Cardiac muscle cell (in vitro differentiated cells and primary cell): ENCODE measurements at regions not wholly inside any gene's neighbourhood (a gene's known extent, or its start where the extent isn't known, plus 50 kb on each side); places are given as distances from the start of the nearest gene placed in this dataset.

Experiments used
- DNase-seq, 2 donors: peaks; one replicate each; pipeline versions ENCODE4 v3.0.0 to v3.0.0-alpha.2; 2010 to 2017; ENCODE audit warnings: low read depth in 1 of 2, low spot score in 1 of 2
- H3K27ac ChIP-seq: fragments of 200-600 bp; sonication (generic); 2 replicates; pipeline ENCODE4 v1.5.1; 2016
- H3K27me3 ChIP-seq: fragments of 200-600 bp; sonication (generic); 2 replicates; pipeline ENCODE4 v1.6.0; 2016; ENCODE audit warnings: control low read depth
- H3K36me3 ChIP-seq: fragments of 200-600 bp; sonication (generic); 2 replicates; pipeline ENCODE4 v1.5.1; 2016; ENCODE audit warnings: control low read depth
- H3K4me1 ChIP-seq: fragments of 200-600 bp; sonication (generic); 2 replicates; pipeline ENCODE4 v1.8.1; 2017; ENCODE audit warnings: low read depth, mild to moderate bottlenecking, mixed run types
- H3K4me3 ChIP-seq: fragments of 200-600 bp; sonication (generic); 2 replicates; pipeline ENCODE4 v1.5.1; 2016; ENCODE audit warnings: mild to moderate bottlenecking
- H3K9me3 ChIP-seq: fragments of 200-600 bp; sonication (generic); 2 replicates; pipeline ENCODE4 v1.5.1; 2017; ENCODE audit warnings: low read depth, mild to moderate bottlenecking, control low read depth
- CTCF ChIP-seq: IDR thresholded peaks from 2 replicates; pipeline ENCODE4 v1.5.1; 2012; ENCODE audit warnings: low read depth, mild to moderate bottlenecking, low read length

DNA sequence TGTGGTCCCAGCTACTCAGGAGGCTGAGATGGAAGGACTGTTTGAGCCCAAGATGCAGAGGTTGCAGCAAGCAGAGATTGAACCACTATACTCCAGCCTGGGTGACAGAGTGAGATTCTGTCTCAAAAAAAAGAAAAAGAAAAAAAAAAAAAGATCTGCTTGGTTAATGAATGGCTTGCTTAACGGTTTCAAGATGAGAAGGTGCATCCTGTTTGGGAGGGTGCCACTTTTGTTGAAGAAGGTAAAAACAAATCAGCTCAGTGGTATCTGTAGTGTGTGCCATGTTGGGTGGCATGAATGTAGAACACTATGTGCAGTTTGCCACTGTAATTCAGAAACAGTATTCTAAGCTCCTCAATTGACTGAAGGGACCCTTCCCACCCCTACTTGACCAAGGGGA is 94.9 kb upstream of the ETV3 start:
- Histone ChIP-seq H3K27me3 (no peaks in the 10 kb centered on the region), H3K4me1 (no peaks in the 10 kb centered on the region), H3K27ac (no peak overlapping the region), H3K36me3 (no peaks in the 10 kb centered on the region), H3K4me3 (no peak overlapping the region), H3K9me3 (no peaks in the 10 kb centered on the region)
- DNase-seq, result no peak
- no peak for TF ChIP-seq CTCF

GRCh38 chr1:157231846-157232525 is 93.8 kb upstream of the ETV3 start:
- no peak overlapping the region for H3K4me3 ChIP-seq
- no peaks in the 10 kb centered on the region for H3K36me3 ChIP-seq
- no peaks in the 10 kb centered on the region for H3K4me1 ChIP-seq
- H3K27me3 ChIP-seq, result no peaks in the 10 kb centered on the region
- no peak for DNase-seq
- H3K27ac ChIP-seq, result no peak overlapping the region
- TF ChIP-seq CTCF, result no peak
- H3K9me3 ChIP-seq, result no peaks in the 10 kb centered on the region

- no peak for DNase-seq
- no peak for TF ChIP-seq CTCF
- no peaks in the 10 kb centered on the region for H3K36me3 ChIP-seq
- no peaks in the 10 kb centered on the region for H3K27me3 ChIP-seq
- H3K9me3 ChIP-seq, result no peaks in the 10 kb centered on the region
- no peaks in the 10 kb centered on the region for H3K4me1 ChIP-seq
- H3K4me3 ChIP-seq, result no peak overlapping the region
- H3K27ac ChIP-seq, result no peak overlapping the region
These were observed 92.3 kb upstream of the ETV3 start for GRCh38 chr1:157230500-157230899.

GRCh38 chr1:157227700-157228099 is 89.5 kb upstream of the ETV3 start:
- TF ChIP-seq CTCF, result no peak
- no peak for DNase-seq

GRCh38 chr1:157226739-157227138 is 88.5 kb upstream of the ETV3 start:
- Histone ChIP-seq H3K36me3 (no peaks in the 10 kb centered on the region), H3K4me1 (no peaks in the 10 kb centered on the region), H3K4me3 (no peak overlapping the region), H3K9me3 (no peaks in the 10 kb centered on the region), H3K27me3 (no peaks in the 10 kb centered on the region), H3K27ac (no peak overlapping the region)
- TF ChIP-seq CTCF, result no peak
- DNase-seq, result no peak

More at GRCh38 chr1:157227700-157228099, 89.5 kb upstream of the ETV3 start:
- Histone ChIP-seq H3K9me3 (no peaks in the 10 kb centered on the region), H3K4me1 (no peaks in the 10 kb centered on the region), H3K27ac (no peak overlapping the region), H3K4me3 (no peak overlapping the region), H3K27me3 (no peaks in the 10 kb centered on the region), H3K36me3 (no peaks in the 10 kb centered on the region)

DNA sequence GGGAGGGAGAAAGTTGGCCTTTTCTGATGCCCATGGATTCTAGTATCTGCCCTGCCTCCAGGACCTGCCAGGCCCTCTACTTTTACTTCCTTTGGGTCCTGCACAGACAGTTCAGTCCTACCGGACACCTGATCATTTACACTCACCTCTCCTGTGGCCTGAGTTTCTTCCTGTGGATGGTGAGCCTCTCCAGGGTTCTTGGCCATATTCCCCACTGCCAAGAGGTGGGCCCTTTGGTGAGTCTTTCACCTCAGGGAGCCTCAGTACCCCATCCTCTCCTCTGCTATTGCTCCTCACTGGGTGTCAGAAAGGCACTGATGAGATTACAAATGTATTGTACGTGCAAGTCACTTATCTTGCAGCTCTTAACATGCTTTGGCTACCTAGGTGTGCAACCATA is 81.4 kb upstream of the ETV3 start:
- Histone ChIP-seq H3K4me3 (no peak overlapping the region), H3K27ac (no peak overlapping the region), H3K4me1 (no peaks in the 10 kb centered on the region), H3K36me3 (no peaks in the 10 kb centered on the region), H3K9me3 (no peaks in the 10 kb centered on the region), H3K27me3 (no peaks in the 10 kb centered on the region)
- DNase-seq, result no peak
- TF ChIP-seq CTCF, result no peak
